C4-2B (cell line): ENCODE measurements at regions not wholly inside any gene's neighbourhood (a gene's known extent, or its start where the extent isn't known, plus 50 kb on each side); places are given as distances from the start of the nearest gene placed in this dataset.

ENCODE experiments used
- ZFX ChIP-seq: fragments of 450-650 bp; IDR thresholded peaks from 2 replicates; pipeline ENCODE4 v1.6.1; 2017
- TF ChIP-seq, protein P1 (sequence below): fragments of 450-650 bp; conservative IDR thresholded peaks from 2 replicates; pipeline ENCODE4 v1.5.1; 2017; ENCODE audit warnings: mild to moderate bottlenecking

DNA sequence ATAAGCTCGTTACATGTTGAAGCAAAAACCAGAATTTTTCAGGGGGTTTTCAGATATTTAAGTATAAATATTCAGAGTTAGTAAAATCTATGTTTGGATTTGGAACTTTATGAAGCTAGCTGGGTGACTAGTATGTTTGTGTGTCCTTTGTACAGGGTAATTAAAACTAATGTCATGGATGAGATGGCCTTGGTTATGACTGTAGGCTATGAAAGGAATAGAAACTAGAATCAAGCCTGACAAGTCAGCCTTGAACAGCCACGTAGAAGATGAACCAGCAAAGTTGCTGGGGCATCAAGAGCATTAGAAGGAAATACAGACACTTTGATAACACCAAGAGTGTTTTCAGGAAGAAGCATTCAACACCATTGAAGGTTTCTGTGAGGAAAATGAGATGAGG is 825.1 kb upstream of the CNTNAP5 start:
- TF ChIP-seq, protein P1, sequence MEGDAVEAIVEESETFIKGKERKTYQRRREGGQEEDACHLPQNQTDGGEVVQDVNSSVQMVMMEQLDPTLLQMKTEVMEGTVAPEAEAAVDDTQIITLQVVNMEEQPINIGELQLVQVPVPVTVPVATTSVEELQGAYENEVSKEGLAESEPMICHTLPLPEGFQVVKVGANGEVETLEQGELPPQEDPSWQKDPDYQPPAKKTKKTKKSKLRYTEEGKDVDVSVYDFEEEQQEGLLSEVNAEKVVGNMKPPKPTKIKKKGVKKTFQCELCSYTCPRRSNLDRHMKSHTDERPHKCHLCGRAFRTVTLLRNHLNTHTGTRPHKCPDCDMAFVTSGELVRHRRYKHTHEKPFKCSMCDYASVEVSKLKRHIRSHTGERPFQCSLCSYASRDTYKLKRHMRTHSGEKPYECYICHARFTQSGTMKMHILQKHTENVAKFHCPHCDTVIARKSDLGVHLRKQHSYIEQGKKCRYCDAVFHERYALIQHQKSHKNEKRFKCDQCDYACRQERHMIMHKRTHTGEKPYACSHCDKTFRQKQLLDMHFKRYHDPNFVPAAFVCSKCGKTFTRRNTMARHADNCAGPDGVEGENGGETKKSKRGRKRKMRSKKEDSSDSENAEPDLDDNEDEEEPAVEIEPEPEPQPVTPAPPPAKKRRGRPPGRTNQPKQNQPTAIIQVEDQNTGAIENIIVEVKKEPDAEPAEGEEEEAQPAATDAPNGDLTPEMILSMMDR = no peak
- TF ChIP-seq ZFX = no peak
